ENCODE measurements at regions not wholly inside any gene's neighbourhood (a gene's known extent, or its start where the extent isn't known, plus 50 kb on each side); places are given as distances from the start of the nearest gene placed in this dataset.
A peak's percentile ranks its signal among the peaks of the same experiment; 100 is the strongest.
"Not testable (repeated sequence)": the region's sequence is repeated elsewhere in the genome, so short reads cannot be mapped to it uniquely, and the experiment has no call there.

DNA sequence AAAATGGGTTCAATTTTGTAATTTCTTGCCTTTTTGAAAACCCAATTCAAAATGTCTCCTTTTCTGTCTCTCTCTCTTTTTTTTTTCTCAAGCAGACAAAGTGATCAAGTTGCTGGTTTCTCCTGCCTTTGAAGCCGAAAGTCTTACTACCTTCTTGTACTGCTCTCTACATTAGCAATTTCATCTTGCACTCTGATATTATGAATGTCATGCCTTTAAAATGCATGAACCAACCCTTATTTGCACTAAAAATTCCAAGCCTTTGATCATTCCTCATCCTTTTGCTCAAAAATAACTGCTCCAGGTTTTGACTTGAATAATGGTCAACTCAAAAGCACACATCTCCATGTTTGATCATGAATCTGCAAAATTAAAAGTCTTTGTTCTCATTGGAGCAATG, 125.2 kb downstream of the CETN3 start:
- no peak for FAIRE-seq

DNA sequence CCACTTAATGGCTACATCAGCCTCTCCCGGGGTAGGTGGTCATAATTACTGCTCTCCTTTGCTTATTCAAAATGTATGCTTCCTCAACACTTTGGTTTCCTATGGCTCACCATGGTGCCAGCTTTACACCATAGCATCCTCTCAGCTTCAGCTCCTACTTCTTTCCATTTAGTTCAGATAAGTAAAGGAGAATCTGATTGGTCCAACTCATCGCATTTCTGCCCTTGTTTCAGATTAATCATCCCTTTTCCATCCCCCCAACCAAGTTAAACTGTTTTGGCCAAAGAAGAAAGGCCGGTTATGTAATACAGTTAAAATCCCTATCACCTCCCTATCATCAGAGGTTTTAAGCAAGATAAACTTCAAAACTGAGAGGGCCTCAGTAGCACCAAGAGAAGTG, 130.5 kb downstream of the CETN3 start:
- no peak for FAIRE-seq

DNA sequence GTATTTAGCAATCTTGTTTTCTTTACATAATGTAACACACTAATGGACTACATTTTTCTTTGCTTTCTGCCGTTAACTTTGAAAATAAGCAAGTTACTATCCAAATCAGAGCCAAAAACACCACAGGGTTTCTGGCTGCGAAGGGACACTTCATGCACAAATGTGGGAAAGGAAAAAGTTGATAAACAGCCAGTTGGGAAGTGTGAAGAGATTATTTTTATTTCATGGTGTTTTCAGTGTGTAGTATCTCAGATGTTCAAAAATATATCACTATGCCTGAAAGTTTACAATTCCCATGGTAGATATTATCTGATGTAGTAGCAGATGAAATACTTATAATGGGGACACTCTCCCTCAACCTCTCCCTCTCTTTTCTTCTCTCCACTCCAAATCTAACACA, 135.3 kb downstream of the CETN3 start:
- FAIRE-seq, result no peak

DNA sequence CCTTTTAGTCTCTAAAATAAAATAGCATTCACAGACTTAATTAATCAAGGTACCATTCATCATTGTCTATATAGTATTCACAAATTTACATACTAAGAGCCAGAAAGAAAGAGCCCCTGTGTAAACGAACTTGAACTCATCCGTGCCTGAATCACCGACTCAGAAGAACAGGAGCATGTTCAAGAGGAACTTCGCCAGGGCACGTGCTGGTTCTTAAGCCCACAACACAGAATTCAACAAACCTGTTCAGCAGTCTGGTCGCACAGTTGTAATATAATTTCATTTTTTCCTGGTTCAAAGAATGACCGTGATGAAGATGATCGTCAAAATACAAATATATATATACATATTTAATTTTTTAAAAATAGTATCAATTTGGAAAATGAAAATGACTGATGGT, 141.9 kb downstream of the CETN3 start:
- no peak for FAIRE-seq

DNA sequence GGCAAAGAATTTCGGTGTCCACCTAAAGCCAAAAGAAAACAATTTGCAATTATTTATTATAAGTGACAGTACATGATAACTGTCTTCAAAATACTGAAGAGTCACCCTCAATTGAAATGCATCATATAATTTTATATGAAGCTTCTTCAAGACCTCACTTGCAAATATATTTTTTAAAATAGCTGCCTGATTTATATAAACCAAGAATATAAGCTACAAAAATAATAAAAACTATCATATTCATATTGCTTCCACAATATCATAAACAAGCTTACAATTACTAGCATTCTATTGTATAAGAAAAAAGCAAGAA, 144.1 kb downstream of the CETN3 start:
- FAIRE-seq, result no peak

DNA sequence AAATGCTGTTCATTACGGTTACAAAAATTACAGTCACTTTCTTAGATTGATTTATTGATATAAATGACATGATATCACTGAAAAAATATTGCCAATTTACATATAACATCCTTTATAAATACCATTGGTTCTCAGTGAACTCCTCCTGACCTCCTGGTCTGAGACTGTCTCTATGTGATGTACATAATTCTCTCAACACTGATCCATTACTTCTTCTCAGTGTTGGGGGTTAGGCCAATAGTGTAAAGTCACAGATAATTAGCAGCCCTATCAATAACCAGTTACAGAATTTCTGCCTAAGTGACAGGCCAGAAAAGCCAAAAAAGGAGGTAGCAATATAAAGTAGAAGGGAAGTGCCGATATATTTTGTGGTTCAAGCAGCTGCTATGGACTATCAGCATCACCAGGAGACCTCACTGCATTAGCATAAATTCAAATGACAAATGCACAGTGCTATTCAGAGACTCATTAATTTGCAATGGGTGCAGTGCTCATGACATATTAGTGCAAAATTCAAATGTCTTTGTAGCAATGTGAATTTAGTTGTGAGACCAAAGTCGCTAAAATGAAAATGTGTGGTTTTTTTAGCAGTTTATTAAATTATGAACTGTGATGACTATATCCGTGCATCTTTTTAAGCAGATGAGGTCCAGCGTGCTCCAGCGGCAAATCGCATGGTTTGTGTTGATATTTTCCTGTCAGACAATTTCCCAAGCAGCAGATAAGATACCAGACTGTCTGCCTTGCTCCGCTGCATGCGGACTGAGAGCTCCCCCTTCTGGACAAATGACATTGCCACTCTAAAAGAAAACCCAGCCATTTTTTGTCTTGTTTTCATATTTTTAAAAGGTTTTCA, 144.6 kb downstream of the CETN3 start:
- peak; percentile 92 for FAIRE-seq

DNA sequence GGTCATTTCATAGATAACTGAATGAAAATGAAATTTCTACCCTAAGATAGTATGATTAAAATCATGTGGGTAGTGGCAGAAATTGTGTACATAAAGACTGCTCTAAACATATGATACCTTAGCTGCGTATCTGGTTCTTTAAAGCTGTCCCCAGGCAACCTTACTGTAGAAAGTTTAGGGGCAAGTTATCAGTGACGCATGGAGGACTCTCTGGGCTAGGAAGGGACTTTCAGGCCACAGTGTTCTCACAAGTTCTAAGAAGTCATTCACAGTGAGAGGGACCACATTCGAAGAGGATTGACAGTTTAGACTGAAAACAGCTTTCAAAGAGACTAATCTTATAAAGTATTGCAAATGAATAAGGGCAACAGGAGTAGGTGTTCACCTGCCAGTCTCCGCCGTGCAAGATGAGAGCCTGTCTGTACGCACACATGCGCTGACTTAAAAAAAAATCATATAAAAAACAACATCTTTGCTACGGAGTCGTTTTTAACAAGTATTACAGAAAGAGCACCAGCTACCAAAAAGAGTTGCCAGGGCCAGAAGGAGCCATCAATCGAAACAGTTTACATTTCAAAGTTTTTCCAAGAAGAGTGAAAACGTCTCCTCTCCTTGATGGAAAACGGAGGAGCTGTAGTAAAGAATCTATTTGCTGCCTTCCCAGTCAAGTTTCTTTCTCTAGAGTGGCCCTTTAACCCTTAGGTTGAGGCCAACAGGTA, 146.3 kb downstream of the CETN3 start:
- no peak for FAIRE-seq

DNA sequence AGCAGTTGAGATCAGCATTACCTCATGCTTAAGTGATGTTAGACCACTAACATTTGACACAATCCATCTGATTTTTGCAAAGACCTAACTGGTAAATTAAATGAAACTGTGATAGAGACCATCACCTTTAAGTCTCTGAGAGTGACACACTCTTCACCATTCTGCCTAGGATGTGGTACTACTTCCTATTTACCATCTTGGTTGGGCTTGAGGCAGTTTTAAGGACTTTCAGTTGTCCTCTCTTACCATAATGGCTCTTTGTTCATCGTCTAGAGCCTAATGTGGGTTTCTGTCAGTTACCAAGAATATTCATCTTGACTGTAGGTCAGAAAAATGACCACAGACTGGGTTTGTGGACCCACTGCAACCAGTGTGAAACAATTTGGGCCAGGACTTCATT, 158.1 kb downstream of the CETN3 start:
- no peak for FAIRE-seq

DNA sequence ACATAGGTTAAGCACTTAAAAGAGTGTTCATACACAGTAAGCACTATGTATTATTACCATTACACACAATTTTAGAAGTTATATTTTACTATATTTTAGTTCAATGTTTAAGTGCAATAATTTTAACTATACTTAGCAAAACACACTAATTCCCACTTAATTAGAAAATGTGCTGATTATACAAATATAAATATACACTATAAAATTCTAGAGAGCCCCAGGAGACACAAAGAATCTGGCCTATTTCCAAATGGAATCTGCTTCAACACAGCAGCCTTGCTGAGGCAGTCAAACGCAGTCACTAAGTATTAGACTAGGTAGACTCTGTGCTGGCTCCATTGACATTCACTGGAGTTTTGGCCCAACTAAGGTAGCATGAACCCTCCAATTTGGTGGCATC, 160.9 kb downstream of the CETN3 start:
- FAIRE-seq, result no peak

DNA sequence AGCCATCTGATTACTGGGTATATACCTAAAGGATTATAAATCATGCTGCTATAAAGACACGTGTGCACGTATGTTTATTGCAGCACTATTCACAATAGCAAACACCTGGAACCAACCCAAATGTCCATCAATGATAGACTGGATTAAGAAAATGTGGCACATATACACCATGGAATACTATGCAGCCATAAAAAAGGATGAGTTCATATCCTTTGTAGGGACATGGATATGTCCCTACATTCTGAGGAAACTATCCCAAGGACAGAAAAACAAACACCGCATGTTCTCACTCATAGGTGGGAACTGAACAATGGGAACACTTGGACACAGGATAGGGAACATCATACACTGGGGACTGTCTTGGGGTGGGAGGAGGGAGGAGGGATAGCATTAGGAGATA, 165.7 kb downstream of the CETN3 start:
- not testable (repeated sequence) for FAIRE-seq

DNA sequence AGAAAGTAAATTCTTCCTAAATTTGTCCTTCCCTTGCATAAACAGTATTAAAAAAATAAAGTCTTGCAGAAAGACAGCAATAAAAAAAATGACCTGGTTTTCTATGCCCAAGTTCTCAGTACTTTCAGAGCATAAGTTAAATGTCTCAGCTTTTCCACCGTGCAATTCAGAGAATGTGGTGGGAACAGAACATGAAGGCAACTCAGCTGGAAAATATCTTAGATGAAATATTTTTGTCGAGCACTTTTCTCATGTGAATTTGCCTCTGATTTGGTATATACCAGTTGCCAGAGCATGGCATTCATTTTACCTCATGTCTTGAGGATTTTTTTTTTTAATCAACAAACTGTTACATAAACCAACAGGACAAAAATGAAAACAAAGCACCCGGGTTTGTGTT, 176.1 kb downstream of the CETN3 start:
- no peak for FAIRE-seq

DNA sequence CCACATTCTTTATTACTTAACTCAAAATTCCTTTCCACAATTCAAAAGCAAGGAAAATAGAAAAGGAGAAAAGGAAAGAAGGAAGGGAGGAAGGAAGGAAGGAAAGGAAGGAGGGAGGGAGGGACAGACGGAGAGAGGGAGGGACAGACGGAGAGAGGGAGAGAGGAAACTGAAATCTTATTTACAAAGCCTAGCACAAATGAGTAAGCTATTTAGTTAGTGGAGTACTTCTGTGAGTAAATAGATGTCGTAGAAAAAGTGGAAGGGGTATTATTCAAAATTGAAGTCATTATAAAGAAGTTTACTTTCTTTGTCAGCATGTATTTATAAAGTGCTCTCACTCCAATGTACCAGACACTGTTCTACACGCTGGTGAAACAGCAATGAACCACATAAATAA, 177.9 kb downstream of the CETN3 start:
- no peak for FAIRE-seq

DNA sequence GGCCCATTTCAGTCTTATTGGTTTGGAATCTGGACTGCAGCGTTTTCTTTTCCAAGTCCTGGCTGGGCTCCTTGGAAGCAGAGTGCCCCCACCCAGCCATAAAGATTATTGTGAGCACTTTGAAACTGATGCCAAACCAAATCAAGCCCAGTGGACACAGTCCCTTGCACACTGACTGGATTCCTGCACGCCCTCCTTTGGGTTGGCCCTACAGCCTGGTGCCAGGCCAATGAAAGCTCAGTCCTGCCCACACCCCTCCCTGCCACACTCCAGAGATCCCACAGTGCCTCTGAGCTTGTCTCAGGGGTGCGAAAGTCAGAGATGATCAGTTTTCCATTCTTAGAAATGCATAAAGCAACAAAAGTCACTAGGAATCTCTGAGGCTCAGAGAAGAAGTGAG, 181.9 kb downstream of the CETN3 start:
- no peak for FAIRE-seq

DNA sequence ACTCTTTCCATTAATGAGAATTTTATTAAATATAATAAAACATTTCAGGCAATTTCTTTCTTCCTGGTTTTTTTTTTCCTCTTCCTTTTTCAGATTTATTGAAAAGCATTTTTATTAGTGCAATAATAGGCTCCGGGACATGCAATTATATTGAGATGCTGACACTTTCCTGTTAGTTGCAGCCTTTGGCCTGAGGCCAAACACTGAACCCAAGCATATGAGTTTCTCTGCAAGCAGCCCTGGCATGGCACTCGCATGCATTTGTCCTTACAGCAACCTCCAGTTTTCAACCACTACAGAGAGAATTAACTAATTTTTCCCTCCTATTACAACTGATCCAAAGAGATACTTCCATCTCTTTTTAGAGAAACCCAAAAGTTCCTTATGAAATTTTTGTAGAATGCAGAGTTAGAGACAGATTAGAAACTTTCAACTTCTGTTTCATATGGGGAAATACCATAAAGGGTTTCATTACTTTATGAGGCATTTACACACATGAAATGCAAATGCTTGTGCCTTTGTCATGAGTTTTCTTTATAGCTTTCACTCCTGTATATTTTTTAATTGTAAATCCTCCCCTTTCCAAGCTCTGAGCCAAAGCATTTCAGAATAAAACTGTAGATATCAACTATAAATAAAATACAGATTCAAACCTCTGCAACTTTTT, 183.0 kb downstream of the CETN3 start:
- FAIRE-seq, result no peak

DNA sequence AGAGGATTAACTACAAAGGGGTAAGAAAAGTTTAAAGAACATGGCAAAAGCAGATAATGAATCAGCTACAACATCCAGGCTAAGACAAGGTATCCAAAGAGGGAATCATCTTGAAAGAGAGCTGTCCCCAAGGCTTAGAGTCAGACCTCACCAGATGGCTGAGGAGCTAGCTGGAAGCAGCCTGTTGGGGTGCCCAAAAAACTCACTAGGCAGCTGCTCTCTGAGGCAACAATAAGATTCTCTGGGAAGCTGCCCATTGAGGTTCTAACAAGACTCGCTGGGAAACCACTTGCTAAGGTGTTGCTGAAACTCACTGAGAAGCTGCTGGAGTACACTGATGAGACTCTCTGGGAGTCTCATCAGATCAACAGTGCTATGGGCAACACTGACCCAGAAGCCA, 185.2 kb downstream of the CETN3 start:
- FAIRE-seq, result no peak

DNA sequence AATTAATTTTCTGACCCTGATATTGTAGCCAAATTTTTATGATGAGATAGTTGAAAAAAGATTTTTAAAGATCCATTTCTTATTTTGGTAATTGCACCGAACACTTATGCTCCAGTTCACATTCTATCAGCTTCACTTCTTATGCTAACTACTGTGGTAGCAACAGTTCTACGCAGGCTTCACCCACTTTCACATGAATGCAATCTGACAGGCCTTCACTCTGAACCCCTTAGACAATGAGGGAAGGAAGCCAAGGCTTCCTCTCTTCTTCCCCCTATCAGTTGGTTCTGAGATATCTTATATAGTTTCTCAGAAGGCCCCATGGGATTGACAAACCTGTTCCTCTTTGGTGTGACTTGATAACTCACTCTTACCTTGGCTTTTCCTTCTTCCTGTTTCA, 185.8 kb downstream of the CETN3 start:
- no peak for FAIRE-seq

DNA sequence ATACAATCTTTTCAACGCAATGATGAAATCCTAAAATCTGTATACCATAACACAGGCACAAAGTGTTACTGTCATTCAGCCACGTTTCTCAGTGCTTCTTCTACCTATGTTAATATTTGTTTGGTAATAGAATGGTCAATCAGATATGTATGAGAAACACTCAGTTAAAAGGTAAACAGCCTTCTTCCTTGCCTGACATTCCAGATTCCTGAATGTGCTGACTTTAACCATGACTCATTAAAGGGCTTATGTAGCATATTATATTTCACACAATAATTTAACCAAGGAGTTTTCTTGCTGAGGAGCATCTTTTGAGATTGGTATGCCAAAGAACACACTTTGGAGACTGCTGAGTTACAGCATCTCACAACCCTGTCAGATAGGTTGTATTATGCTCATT, 187.6 kb downstream of the CETN3 start:
- FAIRE-seq, result no peak

DNA sequence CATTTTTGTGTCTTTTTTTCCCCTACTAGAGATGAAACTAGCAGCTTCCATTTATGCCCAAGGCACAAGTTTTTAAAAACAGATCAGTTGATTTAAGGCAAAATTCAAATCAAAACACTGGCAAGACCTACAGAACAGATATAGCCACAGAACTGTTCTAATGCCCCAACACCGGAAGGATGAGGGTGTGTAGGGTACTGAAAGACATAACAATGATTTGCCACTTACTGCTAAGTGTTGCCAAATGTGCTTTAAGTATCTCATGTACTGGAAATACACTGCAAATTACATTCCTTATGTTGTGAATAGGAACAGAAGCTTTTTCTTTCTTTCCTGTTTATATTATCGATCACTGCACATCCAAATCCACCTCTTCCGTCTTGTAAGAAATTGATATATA, 189.0 kb downstream of the CETN3 start:
- no peak for FAIRE-seq

DNA sequence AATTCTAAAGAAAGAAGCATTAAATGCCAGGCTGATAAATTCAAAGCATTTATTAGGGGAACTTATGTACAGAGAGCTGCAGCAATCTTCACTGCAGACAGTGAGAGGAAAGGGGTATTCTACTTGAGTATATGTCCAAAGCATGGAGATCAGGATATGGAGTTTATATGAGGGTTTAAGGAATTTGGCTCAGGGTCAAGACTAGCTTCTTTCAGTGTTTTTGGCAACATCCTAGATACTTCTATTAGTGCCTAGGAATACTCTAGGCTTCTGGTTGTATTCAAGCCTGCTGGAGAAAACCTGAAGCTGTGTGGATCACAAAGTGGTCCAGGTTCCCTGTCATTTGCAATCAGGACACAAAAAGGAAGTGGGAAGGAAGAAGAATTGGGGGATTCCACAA, 194.6 kb downstream of the CETN3 start:
- no peak for FAIRE-seq

DNA sequence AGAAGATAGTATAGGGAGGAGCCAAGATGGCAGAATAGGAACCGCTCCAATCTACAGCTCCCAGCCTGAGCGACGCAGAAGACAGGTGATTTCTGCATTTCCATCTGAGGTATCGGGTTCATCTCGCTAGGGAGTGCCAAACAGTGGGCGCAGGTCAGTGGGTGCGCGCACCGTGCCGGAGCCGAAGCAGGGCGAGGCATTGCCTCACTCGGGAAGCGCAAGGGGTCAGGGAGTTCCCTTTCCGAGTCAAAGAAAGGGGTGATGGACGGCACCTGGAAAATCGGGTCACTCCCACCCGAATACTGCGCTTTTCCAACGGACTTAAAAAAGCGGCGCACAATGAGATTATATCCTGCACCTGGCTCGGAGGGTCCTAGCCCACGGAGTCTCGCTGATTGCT, 201.2 kb downstream of the CETN3 start:
- not testable (repeated sequence) for FAIRE-seq

DNA sequence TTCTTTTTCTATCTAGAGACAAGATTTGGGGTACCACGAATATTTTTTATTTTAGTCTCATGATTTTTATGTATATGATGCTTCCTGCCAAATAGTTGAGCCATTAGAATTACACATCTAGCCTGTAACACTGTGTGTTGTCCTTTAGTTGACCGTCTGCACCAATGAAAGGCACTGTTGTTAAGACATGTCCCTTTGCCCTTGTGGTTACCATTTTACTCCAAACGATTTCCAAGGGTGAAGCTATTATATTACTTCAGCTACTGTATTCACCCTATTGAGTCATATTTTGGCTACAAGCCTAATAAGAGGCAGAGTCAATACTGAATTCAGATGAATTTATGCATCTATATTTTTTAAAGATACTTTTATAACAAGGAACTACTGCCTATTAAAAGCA, 207.6 kb downstream of the CETN3 start:
- no peak for FAIRE-seq

DNA sequence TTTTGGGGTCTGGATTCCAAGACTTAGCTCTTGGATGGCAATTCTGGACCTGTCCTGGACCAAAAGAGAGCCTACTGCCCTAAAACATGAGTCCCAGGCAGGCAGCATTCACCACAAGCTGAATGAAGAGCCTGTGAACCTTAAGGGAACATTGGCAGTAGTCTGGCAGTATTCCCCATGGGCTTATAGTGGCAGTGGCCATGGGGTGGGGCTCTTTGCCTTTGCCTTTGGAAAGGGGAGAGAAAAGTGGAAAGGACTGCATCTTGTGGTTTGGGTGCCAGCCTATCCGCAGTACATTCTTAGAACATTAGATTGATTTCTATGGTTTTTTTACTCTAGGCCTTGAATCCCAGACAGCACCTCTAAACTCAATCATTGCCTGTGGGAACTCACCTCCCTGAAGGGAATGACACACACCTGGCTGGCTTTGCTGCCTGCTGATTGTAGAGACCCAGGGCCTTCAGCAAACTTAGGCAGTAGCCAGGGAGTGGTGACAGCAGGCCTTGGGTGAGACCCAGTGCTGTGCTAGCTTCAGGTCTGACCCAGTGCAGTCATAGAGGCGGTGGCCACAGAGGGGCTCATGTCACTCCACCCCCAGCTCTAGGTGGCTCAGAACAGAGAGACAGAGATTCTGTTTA, 216.3 kb downstream of the CETN3 start:
- FAIRE-seq, result no peak

DNA sequence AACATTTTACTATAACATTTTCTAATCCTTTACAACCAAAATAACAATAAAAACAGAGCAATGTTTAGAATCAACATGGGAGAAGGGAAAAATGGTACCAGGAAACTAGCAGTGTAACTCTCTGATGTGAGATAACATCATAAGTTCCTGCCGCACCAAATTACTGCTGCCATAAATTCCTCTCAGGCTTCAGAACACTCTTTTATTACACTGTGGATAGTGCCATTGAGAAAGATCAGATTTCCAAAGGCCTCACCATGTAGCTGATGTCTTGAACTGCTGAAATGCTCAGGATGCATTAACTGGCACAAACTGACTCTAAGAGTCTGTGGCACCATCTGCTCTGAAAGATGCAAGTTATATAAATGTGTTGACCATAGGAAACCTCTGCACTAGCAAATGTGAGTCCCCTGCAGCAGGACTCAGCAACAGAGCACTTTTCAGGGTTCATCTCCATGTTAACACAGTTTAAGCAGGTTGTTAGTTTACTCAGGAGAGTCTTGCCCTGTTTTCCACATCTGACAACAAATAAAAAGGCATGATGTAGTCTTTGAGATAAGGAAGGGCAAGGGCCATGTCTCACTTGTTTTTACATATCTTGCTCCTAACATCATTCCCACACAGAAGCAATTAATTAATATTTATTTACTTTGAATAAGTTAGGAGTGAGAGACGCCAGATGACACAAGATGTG, 218.1 kb downstream of the CETN3 start:
- FAIRE-seq, result no peak
